ENCODE measurements at regions not wholly inside any gene's neighbourhood (a gene's known extent, or its start where the extent isn't known, plus 50 kb on each side); places are given as distances from the start of the nearest gene placed in this dataset.

- no peak for TF ChIP-seq ZBTB37 (CRISPR knock-in tag; IDR thresholded peaks at IDR 0.05)
Observed at GRCh38 chr6:132101535-132101934, 150.4 kb upstream of the CCN2 start (continued).

- Histone ChIP-seq H3K9ac (ENCODE audit: insufficient read depth, low read depth, low read length) (no peak overlapping the region), H3K4me3 (replicated peaks in 1 of 3; ENCODE audit: insufficient read depth in 1 of 3, low read depth in 2 of 3, low read length in 3 of 3) (no peak overlapping the region), H3K9me3 (ENCODE audit: low read length) (no peaks in the 10 kb centered on the region), H3K36me3 (replicated peaks in 1 of 2; ENCODE audit: control insufficient read depth in 1 of 2, insufficient read depth in 2 of 2, low read length in 2 of 2) (no peaks in the 10 kb centered on the region), H4K20me1 (ENCODE audit: insufficient read depth, low read length) (no peaks in the 10 kb centered on the region), H3K4me2 (ENCODE audit: low read depth, low read length) (no peak overlapping the region), H3K27ac (ENCODE audit: extremely low read length, insufficient read depth, low read length) (no peak overlapping the region), H3K27me3 (ENCODE audit: control insufficient read depth in 1 of 2, insufficient read depth in 2 of 2, low read length in 2 of 2) (0 out of 5 replicates have a peak, but pooled peaks cover 0 to 2% of the 10 kb centered on the region in 2 experiments), H2AFZ (ENCODE audit: low read length) (no peak overlapping the region), H3K4me1 (ENCODE audit: insufficient read depth, low read length) (no peaks in the 10 kb centered on the region), H3K79me2 (ENCODE audit: insufficient read depth, low read length) (no peaks in the 10 kb centered on the region)
- DNase-seq (ENCODE audit: low spot score) (no peak), ATAC-seq (no peak), FAIRE-seq (no peak)
- 68% methylated on average over 4 of the region's 4 CpGs for WGBS (ENCODE audit: low lambda C conversion rate)
- ChIA-PET CTCF (ENCODE audit: low intra/inter-chr PET ratio, low total read pairs) (no interaction called here), POLR2A (interaction anchor here (2.1 kb wide), 1 partner anchor 149 kb away, joined by 6 read pairs; the partner anchor contains the start of gene CCN2)
- no peak for TF ChIP-seq ZNF513 (CRISPR knock-in tag; conservative IDR thresholded peaks at IDR 0.05)
- intact Hi-C loops (cut with micrococcal nuclease; ENCODE audit: unreplicated experiment) (loop anchor here (5.0 kb wide), 1 partner anchor 62 kb away; no protein-coding TSS in a partner anchor), in situ Hi-C loops (cut with HindIII; ENCODE audit: extremely low pct_ligation_motif_present, low pct_unique_long_range_greater_than_20kb) (no loop called here)
- BruUV-seq (replicated peaks), result no TSS peak
Observed at GRCh38 chr6:132100388-132100990, 149.3 kb upstream of the CCN2 start.

GRCh38 chr6:132096996-132097395 is 145.8 kb upstream of the CCN2 start:
- no peaks in the 10 kb centered on the region for H3K4me1 ChIP-seq (ENCODE audit: insufficient read depth, low read length)
- 19% methylated on average over 5 of the region's 5 CpGs for WGBS (ENCODE audit: low lambda C conversion rate)
- no peak overlapping the region for H3K9ac ChIP-seq (ENCODE audit: insufficient read depth, low read depth, low read length)
- no peak overlapping the region for H3K4me3 ChIP-seq (replicated peaks in 1 of 3; ENCODE audit: insufficient read depth in 1 of 3, low read depth in 2 of 3, low read length in 3 of 3)
- no peaks in the 10 kb centered on the region for H3K36me3 ChIP-seq (replicated peaks in 1 of 2; ENCODE audit: control insufficient read depth in 1 of 2, insufficient read depth in 2 of 2, low read length in 2 of 2)
- H3K9me3 ChIP-seq (ENCODE audit: low read length), result no peaks in the 10 kb centered on the region
- H3K27ac ChIP-seq (ENCODE audit: extremely low read length, insufficient read depth, low read length), result no peak overlapping the region
- ATAC-seq (no peak), FAIRE-seq (no peak), DNase-seq (ENCODE audit: low spot score) (no peak)
- POLR2A ChIA-PET, result no interaction called here
- H3K4me2 ChIP-seq (ENCODE audit: low read depth, low read length), result no peak overlapping the region
- 0 out of 5 replicates have a peak, but pooled peaks cover 0 to 2% of the 10 kb centered on the region in 2 experiments for H3K27me3 ChIP-seq (ENCODE audit: control insufficient read depth in 1 of 2, insufficient read depth in 2 of 2, low read length in 2 of 2)
- CTCF ChIA-PET (ENCODE audit: low intra/inter-chr PET ratio, low total read pairs), result no interaction called here
- no TSS peak for BruUV-seq (replicated peaks)
- intact Hi-C loops (cut with micrococcal nuclease; ENCODE audit: unreplicated experiment), result no loop called here
- H2AFZ ChIP-seq (ENCODE audit: low read length), result peak overlapping the region; percentile 70
- H3K79me2 ChIP-seq (ENCODE audit: insufficient read depth, low read length), result no peaks in the 10 kb centered on the region
- in situ Hi-C loops (cut with HindIII; ENCODE audit: extremely low pct_ligation_motif_present, low pct_unique_long_range_greater_than_20kb), result no loop called here
- H4K20me1 ChIP-seq (ENCODE audit: insufficient read depth, low read length), result no peaks in the 10 kb centered on the region
- TF ChIP-seq ONECUT2 (CRISPR knock-in tag; IDR thresholded peaks at IDR 0.05) (no peak), MYPOP (CRISPR knock-in tag; IDR thresholded peaks at IDR 0.05) (no peak), ZBTB4 (CRISPR knock-in tag; IDR thresholded peaks at IDR 0.05; ENCODE audit: borderline replicate concordance) (no peak), TIGD3 (CRISPR knock-in tag; IDR thresholded peaks at IDR 0.05; ENCODE audit: borderline replicate concordance) (no peak)

Data from HepG2 (cell line).